GM20431 (cell line): ENCODE measurements at regions not wholly inside any gene's neighbourhood (a gene's known extent, or its start where the extent isn't known, plus 50 kb on each side); places are given as distances from the start of the nearest gene placed in this dataset.

Source experiments
- in situ Hi-C: fragments of 300-500 bp; cut with MseI, MboI; formaldehyde crosslinking; loops from one replicate; pipeline ENCODE4 v1.15.0; 2020; ENCODE audit warnings: low sequenced_read_pairs; ENCODE audit not compliant: unreplicated experiment

- in situ Hi-C loops = no loop called here
Observed at GRCh38 chr19:30734669-30735068, 362.5 kb downstream of the ZNF536 start.

- in situ Hi-C loops = no loop called here
Observed at GRCh38 chr19:30733826-30734550, 361.8 kb downstream of the ZNF536 start.

DNA sequence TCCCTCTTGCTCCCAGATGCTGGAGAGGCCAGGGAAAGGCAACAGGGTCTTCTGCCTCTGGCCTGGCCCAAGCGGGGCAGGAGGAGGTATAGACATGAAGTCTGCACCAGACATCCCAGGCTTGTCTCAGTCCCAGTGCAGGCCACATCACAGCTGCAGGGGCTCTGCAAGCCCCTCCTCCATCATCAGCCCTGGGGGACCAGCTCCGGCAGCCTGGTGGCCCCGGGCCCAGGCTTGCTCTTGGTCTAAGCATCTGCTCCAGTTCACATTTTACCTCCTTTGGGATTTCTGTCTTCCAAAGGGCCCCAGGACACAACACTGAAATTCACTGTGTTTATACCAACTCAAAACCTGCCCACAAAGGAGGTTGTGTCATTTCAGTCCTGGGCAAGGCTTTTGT, 359.4 kb downstream of the ZNF536 start:
- in situ Hi-C loops = no loop called here

DNA sequence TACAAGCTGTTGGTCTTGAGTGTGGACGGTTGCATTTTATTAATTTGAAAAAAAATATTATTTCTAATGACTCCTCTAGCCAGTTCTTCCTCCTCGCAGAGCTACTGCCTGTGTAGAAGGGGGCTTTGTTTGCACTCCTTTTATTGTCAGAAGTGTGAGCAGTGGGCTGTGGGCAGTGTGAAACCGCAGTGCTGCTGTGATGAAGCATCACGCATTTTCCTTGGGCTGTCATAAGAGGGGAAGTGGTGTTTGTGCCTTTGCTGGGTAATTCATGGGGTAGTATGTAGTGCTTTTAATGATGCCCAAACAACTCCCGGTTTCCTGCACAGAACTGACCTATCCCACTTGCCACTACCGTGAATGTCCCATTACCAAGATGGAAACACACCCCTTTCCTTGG, 357.3 kb downstream of the ZNF536 start:
- in situ Hi-C loops = no loop called here

DNA sequence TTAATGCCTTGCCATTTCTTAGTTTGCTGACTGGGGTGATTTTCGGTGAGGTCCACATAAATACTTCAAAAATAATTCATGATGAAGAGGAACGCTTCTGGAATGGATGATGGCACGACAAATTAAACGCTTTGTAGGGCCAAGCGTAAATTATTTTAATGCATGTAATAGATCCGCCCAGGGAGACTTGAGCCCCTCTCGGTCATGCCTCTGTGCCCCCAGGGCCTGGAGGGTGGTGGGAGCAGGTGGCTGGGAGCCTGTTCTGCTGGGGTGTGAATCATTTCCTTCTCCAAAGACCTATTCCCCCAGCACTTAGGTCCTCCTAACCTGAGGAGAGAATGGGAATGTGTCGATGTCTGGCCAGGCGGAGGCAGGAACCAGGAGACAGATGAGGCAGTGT, 350.6 kb downstream of the ZNF536 start:
- in situ Hi-C loops = no loop called here

DNA sequence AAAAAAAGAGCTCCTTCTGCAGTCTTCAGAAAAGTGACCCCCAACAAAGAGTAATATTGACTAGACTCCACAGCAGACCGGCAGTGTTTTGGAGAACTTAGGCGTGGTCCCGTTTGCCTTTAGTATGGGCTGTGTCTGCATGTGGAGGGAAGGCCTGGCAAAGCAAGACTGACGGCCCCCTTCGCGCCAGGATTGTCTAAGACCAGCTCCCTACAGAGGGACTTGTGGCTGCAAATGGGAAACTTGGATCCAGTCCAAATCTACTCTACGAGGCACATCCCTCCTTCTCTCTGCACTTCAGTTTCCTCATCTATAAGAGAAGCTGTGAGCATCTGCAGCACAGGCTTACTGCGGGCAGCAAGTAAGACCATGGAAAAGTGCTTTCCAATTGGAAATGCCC, 350.0 kb downstream of the ZNF536 start:
- in situ Hi-C loops = no loop called here

GRCh38 chr19:30719999-30720345, 347.8 kb downstream of the ZNF536 start:
- in situ Hi-C loops = no loop called here

GRCh38 chr19:30719189-30719998, 347.2 kb downstream of the ZNF536 start:
- in situ Hi-C loops = no loop called here

GRCh38 chr19:30718707-30719106, 346.5 kb downstream of the ZNF536 start:
- in situ Hi-C loops = no loop called here

GRCh38 chr19:30718014-30718413, 345.8 kb downstream of the ZNF536 start:
- in situ Hi-C loops = no loop called here

DNA sequence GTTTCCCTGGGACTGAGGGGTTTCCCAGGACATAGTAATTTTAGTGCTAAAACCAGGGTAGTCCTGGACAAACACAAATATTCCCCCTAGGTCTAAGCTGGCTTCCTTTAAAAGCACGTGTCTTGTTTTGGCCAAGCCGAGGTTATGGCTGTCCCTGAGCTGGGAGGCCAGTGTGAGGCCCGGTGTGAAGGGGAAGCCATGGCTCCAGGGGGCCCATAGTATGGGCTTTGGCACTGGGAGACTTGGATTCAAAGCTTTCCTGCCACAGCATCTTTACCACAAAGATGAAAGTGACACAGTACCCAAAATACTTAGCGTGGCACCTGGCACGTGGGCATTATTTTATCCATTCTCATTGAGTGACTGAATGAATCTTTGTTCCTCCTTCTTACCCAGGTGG, 345.2 kb downstream of the ZNF536 start:
- in situ Hi-C loops = no loop called here

DNA sequence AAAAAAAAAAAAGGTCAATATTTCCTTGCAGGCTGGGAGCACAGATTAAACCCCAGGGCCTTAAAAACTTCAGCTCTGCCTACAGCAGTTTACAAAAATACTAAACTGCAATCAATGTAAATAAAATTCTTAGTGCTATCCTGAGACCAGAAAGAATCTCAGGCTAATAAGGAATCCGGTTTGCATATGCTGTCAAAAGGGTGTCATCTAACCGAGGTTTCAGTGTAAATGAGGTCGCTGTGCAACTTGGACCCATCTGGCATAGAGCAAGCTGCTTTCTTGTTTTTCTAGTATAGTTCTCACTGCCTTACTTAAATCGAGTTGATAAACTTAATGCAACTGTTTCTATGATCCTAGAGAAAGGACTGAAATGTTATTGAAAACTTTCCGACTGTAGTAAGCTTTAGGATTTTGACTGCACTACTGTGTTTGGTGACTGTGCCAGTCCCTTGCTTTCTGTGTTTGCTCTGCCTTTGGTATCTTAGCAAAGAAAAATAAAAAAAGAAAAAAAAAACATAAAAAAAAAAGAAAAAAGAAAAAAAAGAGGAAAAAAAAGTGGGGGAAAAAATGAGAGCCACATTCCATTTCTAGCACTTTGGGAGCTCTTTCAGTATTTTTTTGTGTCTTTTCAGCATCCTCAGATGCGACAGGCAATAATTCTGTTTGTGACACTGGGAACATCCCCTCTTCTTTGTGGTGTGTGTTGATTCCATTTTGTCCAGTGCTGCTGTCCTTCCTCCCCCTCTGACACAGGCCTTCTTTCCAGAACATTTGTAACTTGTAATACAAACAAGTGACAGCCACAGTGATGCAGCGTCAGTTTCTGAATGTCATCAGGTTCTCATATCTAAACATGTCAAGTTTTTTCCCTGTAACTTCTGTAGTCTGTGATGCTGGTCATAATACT, 340.5 kb downstream of the ZNF536 start:
- in situ Hi-C loops = no loop called here

- in situ Hi-C loops = no loop called here
Observed at GRCh38 chr19:30711826-30712225, 339.6 kb downstream of the ZNF536 start.

GRCh38 chr19:30711296-30711695, 339.1 kb downstream of the ZNF536 start:
- in situ Hi-C loops = no loop called here

GRCh38 chr19:30710721-30711120, 338.5 kb downstream of the ZNF536 start:
- in situ Hi-C loops = no loop called here

- in situ Hi-C loops = no loop called here
Observed at GRCh38 chr19:30708416-30709178, 336.4 kb downstream of the ZNF536 start.

DNA sequence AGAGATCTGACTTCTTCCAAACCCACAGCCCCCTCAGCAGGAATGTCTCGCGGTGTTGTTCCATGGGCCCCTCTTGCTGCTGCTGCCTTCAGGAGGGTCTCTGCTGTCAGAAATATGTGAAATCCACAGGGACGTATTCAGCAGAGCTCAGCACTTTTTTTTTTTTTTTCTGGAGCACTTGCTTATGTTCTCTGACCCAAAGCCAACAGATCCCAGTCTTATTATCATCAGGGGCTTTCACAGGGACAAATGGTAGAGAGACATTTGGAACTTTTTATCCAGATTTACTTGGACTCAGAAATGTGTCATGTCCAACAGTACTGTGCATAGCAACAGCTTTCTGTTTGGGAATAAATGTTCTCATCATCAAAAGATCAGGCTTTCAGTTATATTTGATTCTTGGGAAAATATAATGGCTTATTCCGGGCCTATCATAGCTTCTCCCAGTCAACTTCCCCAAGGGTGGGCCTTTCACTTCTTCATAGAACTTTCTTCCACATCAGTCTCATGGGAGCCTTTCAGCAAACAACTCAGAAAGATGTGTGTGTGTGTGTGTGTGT, 332.7 kb downstream of the ZNF536 start:
- in situ Hi-C loops = no loop called here

DNA sequence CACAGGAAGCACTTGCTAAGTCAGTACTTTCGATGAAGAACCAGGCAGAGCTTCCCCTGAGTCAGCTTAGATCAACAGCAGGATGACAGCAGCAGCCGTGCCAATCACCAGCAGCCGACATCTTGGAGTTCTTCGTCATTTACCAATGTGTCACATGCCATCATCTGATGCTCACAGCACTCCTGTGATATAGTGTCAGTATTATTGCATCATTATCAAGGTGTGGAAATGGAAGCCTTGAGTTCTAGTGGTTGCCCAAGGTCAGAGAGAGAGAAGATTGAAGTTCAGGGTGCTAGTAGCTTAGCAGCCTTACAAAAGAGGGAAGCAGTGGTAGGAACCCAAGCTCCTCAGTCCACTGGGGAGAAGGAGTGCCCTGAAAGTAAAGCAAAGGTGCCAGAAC, 331.5 kb downstream of the ZNF536 start:
- in situ Hi-C loops = no loop called here

GRCh38 chr19:30701178-30701577, 329.0 kb downstream of the ZNF536 start:
- in situ Hi-C loops = no loop called here

DNA sequence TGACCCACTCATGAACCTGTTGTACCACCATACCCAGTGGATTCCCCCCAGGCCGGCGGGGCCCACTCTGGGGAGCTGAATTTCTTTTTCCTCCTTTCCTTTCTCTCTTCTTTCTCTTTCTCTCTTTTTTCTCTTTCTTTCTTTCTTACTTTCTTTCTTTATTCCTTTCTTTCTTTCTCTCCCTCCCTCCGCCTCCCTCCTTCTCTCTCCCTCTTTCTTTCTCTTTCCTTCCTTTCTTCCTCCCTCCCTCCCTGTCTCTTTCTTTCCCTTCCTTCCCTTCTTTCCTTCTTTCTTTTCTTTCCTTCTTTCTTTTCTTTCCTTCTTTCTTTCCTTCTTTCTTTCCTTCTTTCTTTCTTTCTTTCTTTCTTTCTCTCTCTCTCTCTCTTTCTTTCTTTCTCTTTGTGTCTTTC, 327.7 kb downstream of the ZNF536 start:
- in situ Hi-C loops = no loop called here
